GM18517 (cell line): ENCODE measurements at regions not wholly inside any gene's neighbourhood (a gene's known extent, or its start where the extent isn't known, plus 50 kb on each side); places are given as distances from the start of the nearest gene placed in this dataset.

ENCODE experiments used
- ATAC-seq: cut with Tn5 transposase; IDR thresholded peaks from one replicate; pipeline ENCODE4 v1.9.1; 2021; ENCODE audit warnings: mild to moderate bottlenecking, moderate library complexity; ENCODE audit not compliant: unreplicated experiment

DNA sequence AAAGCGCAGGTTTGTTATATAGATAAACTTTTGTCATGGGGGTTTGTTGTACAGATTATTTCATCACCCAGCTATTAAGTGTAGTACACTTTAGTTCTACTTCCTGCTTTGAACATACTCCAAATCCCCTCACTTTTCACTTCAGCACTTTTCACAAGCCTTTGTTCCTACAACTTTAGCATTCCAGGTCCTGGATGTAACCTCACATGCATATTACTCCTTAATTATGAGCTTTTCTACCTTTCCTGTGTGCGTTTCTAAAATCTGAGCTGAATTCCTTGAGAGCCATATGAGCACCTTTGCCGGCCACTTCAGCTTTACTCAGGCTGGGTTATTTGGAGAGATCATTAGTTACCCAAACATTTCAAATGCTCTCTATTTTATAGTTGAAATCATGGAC, 179.2 kb upstream of the TNFAIP3 start:
- ATAC-seq = no peak

DNA sequence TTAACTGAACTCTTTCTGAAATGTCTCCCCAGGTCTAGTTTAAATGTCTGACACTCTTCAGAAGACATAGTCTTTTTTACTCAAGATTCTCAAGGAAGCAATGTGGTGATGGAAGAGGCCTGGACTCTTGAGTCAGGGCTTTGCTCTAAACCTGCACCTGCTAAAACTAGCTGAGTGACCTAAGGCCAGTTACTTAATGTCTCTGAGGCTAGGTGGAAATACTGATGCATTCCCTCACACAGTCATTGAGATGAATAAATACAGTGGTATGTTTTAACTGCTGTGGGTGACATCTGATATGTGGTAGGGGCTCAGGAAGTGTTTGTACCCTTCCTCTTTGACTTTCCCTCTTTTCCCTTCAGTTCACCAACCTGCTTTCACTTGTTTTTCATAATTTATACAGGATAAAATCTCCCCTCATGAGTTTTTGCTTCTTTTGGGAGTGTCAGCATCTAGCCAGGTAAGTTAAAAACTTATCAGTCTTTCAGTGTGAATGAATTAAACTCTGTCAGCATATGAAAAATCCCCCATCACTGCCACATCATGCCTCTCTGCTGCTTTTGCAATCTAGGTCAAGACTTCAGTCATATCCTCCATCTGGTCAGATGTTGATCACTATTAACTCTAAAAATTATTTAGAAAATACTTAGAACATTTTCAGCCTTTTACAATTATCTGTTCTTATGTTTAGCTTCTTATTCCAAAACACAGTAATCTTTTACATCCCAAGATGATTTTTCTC, 178.7 kb upstream of the TNFAIP3 start:
- no peak for ATAC-seq

DNA sequence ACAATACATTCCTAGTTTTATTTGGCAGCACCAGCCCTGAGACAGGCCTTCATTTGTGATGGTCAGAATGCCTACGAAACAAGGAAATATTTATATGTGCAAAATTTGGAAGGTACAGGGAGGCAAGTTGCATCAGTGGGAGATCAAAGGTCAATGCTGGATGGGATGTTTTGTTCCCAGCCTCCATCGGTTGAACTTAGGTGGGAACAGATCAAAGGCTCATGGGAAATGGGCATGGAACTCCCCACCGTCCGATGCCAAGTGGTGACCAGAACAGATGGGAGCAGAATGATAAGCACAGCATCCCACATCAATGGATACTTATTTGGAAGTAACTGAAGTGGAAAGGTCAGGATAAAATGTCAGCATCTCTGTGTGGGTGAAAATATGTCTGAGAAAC, 177.7 kb upstream of the TNFAIP3 start:
- no peak for ATAC-seq

DNA sequence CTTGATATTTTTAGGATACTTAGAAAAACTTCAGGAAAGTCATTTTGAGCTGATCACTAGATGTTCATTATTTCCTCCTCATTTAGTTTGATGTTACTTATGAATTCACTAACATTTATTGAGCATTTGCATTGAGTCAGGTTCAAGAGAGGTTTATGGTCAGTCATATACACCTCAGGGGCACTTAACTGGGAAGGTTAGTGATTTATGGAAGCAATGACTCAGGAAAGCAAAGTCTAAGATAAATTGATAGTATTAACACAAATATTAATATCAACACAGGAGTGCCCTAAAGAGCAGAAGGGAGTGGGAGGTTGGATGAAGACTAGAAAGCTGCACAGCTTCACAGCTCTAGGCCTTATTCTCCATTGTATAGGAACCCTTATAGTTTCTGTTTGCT, 177.0 kb upstream of the TNFAIP3 start:
- no peak for ATAC-seq

DNA sequence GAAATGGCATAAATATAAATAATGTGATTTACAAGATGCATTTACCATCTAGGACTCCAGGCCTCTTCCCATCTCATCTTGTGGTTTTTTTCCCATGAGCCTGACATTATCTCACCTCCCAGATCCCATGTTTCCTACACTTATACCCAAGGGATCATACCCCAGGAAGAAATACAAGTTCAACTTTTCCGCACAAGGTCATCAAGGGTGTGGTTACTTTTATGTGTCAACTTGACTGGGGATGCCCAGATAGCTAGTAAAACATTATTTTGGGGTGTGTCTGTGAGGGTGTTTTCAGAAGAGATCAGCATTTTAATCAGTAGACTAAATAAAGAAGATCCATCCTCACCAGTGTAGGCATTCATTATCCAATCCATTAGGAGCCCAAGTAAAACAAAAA, 176.3 kb upstream of the TNFAIP3 start:
- ATAC-seq = no peak

DNA sequence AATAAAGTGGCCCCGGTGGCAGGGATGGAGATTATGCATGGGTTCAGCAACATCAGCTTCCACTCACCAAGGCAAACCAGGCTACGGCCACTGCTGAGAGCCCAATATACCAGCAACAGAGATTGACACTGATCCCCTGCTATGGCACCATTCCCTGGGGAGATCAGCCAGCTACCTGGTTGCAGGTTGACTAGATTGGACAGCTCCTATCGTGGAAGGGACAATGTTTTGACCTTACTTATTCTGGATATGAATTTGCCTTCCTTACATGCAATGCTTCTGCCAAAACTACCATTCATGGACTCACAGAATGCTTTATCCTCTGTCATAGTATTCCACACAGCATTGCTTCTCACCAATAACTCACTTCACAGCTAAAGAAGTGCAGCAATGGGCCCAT, 174.8 kb upstream of the TNFAIP3 start:
- no peak for ATAC-seq

DNA sequence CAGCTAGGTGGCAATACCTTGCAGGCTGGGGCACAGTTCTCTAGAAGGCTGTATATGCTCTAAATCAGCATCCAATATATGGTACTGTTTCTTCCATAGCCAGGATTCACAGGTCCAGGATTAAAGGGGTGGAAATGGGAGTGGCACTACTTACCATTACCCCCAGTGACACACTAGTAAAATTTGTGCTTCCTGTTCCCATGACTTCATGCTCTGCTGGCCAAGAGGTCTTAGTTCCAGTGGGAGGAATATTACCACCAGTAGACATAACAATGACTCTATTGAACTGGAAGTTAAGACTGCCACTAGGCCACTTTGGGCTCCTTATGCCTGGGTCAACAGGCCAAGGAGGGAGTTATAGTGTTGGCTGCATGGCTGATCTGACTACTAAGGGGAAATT, 174.3 kb upstream of the TNFAIP3 start:
- ATAC-seq = no peak

DNA sequence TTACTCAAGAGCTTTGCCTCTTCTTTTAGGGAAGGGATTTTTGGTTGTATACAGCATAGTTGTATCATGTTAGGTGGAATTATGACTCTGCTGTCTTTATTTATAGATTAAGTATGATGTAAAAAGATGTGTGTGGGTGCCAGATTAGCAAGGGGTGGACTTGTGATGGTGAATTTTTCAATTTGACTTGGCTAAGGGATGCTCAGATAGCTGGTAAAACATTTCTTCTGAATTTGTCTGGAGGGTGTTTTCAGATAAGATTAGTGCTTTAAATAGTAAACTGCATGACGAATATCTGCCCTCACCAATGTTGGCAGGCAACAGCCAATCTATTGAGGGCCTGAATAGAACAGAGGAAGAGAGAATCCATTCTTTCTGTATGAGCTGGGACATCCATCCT, 173.3 kb upstream of the TNFAIP3 start:
- ATAC-seq = no peak

DNA sequence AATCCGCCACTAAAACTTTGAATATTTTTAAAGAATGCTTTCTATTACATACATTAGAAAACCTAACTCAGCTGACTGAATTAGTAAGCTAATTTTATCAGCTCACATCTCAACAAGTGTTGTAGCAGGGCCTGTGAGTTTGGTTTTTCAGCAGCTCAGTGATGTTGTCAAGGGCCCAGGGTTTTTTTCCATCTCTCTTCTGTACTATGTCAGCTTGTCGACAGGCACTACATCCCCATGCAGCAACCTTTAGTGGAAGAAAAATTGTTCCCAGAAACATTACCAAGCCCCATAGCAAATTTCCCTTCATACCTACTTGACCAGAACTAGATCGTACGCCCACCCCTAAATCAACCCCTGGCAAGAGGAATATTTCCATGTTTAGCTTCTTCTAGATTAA, 170.3 kb upstream of the TNFAIP3 start:
- no peak for ATAC-seq

DNA sequence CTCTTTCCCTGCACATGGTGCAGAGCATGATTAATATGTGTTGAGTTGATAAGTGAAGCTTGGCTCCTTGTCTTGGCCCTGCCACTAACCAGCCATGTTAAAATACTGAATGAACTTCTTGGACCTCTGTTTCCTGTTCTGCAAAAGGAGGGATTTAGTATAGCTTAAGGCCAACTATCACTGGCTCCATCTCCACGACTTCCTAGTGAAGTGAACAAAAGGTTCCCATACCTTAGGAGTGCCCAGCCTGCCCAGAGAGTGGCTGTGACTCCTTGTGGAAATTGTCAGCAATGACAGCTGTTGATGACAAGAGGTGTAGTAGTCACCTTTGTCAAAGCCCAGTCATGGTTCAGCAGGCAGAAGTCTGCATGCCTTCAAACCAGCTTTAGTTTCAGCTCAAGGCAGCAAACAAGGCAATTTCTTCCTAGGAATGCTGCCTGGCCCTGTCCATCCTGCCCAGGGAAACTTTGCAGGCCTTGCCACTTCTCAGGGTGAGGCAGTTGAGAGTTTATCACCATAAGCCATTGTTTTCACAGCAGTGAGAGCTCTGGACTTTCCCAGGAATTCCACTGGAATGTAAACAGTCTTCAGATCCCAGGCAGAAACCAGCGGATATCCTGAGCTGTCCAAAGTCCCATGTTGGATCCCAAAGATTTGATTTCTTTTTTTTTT, 169.7 kb upstream of the TNFAIP3 start:
- ATAC-seq = peak; percentile 85

DNA sequence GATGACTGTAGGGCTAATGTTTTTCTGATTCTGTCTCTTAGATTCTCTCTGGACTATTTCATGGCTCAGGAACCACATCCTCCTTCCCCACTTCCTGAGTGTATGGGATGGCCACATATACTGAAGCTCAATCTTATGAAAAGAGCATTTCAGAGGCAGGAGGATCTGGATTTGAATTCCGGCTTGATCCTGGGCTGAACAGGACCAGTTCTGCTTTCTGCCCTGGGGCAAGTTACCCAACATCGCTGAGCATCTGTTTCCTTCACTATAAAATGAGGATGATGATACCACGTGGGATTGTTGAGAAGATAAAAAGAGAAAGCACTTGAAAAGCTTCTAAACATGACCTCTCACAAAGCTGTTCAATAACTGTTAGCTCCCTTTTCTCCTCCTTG, 168.4 kb upstream of the TNFAIP3 start:
- ATAC-seq = no peak

DNA sequence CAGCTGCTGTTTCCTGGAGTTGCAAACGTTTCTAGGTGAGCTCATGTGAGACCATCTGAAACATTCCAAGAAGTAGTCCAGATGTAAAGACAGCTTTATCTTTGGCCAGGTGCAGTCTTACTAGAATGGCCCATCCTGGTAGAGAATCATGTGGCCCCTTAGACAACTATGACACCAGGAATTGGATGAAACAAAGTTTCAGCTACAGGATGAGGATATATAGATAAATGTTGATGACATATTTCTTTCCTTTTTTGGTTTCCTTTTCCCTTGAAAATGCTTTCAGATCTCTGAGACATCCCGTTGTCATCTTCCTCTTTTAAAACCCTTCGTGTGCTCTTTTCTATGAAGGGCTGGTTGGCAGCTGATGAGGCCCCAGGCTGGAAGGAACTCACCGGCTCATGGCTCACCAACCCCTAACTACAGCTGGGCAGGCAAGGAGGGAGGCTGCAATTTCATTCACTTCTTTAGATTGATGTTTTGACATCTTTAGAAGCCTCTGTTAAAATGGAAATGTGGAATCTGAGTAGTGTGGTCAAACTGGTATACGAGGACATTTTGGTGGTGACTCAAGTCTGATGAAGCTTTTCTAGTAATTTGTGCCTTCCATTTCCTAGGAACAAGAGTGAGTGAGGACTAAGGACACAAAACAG, 167.9 kb upstream of the TNFAIP3 start:
- no peak for ATAC-seq

DNA sequence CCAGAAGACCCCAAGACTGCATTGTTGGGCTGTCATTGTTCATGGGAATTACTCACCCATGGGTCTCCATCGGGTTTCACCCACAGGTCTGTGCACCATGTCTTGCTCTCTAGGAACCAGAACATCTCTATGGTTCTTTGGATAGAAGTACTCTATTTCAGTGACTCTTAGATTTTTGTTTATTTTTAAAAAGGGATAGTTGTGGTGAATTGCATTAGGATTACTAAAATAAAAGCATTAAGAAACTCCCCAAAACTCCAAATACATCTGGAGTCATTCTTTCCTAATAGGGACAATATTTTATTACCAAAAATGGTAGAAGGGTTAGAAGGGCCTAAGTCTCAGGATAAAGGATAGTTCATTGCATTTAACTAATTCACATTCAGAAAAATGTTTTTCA, 166.9 kb upstream of the TNFAIP3 start:
- ATAC-seq = no peak

DNA sequence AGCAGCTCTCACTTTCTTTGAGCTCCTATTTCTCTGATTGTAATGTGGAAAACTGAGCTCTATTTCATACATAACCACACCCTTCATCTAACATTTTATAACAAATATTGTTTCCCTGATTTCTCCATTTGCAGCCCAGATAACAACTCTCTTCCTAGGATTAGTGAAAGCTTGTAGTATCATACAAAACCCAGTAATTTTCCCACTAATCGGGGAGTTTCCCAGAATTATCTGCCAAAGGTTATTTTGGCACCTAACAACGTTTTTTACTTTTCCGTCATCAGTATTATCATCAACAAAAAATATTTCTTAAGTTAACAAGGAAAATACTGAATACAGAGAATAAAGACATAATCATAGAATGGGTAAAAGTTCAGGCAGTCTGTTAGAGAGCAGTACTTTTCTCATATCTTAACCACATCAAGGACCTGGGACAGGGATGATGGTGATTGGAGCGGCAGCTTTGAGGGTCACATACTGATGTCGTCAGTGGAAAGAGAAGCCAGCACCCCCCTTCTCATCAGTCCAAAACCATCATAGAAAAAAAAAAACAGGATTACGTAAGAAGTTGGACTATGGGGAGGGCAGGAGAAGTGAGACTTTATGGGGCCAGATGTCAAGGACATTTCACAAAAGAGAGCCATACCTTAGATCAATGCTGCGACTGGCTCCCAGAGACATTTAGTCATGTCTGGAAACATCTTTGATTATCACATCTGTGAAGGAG, 166.1 kb upstream of the TNFAIP3 start:
- ATAC-seq = no peak

DNA sequence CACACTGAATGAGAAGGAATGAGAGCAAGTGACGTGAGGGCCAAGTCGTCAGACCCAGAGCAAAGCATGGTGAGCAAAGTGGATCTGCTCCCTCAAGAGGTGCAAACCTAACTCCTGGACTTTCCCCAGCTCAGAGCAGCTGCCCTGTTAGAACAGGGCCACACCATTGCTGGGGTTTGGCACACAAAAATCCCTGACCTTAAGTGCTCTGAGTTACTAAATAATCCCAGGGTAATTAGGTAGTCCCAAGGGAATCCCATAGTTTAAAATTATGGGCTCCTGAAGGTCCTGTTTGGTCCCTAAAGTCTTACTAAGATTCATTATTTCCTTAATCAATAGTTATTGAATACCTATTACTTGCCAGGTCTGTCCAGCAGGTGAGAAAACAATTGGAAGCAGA, 165.1 kb upstream of the TNFAIP3 start:
- ATAC-seq = no peak

DNA sequence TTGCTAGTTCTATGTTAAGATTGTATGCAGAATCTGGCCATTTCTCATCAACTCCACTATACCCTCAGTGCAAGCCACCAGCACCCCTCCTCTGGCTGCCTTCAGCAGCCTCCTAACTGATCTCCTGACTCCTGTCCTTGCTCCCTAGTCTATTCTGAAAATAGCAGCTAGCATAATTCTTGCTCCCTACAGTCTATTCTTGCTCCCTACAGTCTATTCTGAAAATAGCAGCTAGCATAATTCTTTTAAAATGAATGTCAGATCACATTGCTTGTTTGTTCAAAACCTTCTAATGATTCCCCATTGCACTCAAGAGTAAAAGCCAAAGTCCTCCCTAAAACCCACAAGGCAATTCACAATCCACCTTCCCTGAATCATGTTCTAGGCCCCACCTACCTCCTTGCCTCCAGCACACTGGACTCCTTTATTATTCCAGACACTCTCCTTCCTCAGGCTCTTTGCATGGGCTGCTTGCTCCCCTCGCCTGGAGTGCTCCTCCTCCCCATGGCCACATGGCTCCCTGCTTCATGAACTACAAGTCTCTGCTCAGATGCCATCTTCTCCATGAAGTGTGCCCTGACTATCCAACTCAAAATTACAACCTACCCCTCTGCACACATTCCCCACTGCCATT, 164.2 kb upstream of the TNFAIP3 start:
- no peak for ATAC-seq

DNA sequence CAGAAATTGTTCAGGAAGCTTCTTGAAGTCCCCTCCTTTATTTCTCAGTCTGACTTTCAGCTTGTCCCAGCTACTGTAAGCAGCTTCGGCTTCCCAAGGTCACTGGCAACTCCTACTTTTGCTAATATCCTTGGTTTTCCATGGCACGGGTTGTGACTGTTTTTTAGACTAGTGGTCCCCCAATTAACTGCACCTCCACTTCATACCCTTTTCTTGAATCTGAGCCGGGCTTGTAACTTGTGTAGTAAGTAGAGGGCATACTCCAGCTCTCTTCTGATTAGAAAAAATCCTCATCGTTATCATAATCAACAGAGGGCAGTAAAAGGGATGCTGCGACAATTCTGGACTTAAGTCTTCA, 162.3 kb upstream of the TNFAIP3 start:
- ATAC-seq = no peak

DNA sequence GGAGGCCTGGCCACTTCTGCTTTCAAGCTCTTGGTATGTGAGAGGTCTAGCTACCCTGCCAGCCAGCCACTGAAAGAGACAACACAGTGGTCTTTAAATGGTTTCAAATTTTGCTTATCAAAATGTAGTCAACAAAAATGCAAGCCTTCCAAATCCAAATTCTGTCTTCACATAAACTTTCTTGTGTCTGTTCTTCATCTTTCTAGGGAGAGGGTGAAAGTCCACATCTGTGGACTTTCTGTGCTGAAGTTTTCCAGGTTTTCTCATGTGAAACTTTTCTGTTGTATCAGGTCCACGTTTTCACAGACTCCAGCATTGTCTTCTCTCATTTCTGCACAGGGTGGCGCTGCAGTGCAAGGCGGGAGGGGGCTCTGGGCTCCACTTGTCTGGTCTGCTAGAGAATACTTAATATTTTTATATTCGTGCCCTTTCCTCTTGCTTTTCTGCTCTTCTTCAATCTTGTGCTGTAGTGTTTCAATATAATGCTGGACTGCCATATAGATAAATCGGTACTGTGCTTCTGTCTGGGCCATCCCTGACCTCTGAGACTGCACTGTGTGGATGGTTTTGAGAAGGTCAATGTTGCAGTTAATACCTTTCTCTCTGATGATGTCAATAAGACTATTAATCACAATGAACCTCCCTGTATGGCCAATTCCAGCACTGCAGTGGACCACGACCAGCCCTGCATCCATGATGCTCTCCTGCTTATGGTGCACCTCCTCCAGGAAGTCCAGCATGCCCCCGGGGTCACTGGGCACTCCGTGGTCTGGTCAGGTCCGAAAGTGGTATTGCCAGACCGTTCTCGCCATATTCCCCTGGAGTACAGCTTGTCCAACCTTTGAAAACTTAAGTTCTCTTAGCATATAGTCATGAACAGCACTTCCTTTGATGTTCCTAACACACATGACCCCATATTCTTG, 161.6 kb upstream of the TNFAIP3 start:
- ATAC-seq = no peak

DNA sequence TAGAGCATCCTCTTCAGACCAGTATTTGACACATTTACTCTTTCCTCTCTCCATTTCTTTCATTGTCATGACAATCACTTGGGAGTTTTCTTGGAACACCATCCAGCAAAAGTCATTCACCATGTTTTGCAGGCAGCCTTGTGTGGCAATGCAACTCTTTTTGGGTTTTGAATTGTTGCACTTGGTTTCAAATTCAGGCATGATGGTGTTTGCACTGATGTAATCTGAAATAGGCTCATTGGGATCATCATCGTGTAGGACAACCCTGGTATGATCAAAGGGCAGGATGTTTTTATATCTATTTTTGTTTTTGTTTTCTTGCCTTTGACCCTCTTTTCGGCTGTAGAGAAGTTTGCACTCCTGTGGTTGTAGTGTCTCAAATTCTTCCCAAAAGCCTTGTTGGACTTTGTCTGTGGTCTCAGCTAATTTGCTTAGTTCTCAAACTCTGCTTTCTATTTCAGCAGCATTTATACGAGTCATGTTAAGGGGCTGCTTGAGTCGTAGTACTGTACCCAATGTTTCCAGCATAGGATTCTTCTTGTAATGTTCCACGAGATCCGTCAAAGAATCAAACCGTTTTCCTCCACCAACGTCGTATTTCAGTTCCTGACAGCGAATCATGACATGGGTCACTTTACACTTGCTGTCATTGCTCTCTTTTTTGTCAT, 160.8 kb upstream of the TNFAIP3 start:
- no peak for ATAC-seq
